Fibroblast of lung (primary cell): ENCODE measurements at regions not wholly inside any gene's neighbourhood (a gene's known extent, or its start where the extent isn't known, plus 50 kb on each side); places are given as distances from the start of the nearest gene placed in this dataset.

Source experiments
- EZH2 ChIP-seq: IDR thresholded peaks from 2 replicates; pipeline ENCODE4 v1.5.1; 2012; ENCODE audit warnings: low read length, control low read depth, mild to moderate bottlenecking; ENCODE audit errors: missing control alignments
- TF ChIP-seq, protein P1 (sequence below), 2 donors: IDR thresholded peaks in 1 of 2; conservative IDR thresholded peaks in 1 of 2; 1 replicate in 1 of 2; 2 replicates in 1 of 2; pipeline ENCODE4 v1.5.1; 2011 to 2012; ENCODE audit warnings: low read length in 2 of 2, control low read depth in 1 of 2, inconsistent platforms in 1 of 2, low read depth in 1 of 2, mild to moderate bottlenecking in 1 of 2

GRCh38 chr10:129136074-129136473 lies 331.0 kb upstream of the MGMT start:
- TF ChIP-seq EZH2, result no peak
- TF ChIP-seq, protein P1, sequence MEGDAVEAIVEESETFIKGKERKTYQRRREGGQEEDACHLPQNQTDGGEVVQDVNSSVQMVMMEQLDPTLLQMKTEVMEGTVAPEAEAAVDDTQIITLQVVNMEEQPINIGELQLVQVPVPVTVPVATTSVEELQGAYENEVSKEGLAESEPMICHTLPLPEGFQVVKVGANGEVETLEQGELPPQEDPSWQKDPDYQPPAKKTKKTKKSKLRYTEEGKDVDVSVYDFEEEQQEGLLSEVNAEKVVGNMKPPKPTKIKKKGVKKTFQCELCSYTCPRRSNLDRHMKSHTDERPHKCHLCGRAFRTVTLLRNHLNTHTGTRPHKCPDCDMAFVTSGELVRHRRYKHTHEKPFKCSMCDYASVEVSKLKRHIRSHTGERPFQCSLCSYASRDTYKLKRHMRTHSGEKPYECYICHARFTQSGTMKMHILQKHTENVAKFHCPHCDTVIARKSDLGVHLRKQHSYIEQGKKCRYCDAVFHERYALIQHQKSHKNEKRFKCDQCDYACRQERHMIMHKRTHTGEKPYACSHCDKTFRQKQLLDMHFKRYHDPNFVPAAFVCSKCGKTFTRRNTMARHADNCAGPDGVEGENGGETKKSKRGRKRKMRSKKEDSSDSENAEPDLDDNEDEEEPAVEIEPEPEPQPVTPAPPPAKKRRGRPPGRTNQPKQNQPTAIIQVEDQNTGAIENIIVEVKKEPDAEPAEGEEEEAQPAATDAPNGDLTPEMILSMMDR (conservative IDR thresholded peaks at IDR 0.05 in 1 of 2, IDR thresholded peaks at IDR 0.05 in 1 of 2; ENCODE audit: low read depth in 1 of 2, low read length in 2 of 2), result no peak
